ENCODE measurements at regions not wholly inside any gene's neighbourhood (a gene's known extent, or its start where the extent isn't known, plus 50 kb on each side); places are given as distances from the start of the nearest gene placed in this dataset.

GRCh38 chr2:2845806-2846315, 514.8 kb upstream of the MYT1L start:
- no peak for TF ChIP-seq CTCF (IDR thresholded peaks at IDR 0.05)
- ATAC-seq (ENCODE audit: low FRiP score) = no peak
- no peak for DNase-seq (ENCODE audit: low spot score)

- no peak for TF ChIP-seq CTCF (IDR thresholded peaks at IDR 0.05)
- no peak for DNase-seq (ENCODE audit: low spot score)
- ATAC-seq (ENCODE audit: low FRiP score) = no peak
These were observed 514.2 kb upstream of the MYT1L start for GRCh38 chr2:2845267-2845666.

- no peak for DNase-seq (ENCODE audit: low spot score)
These were observed 513.0 kb upstream of the MYT1L start for GRCh38 chr2:2843969-2844548.

GRCh38 chr2:2842466-2842865, 511.4 kb upstream of the MYT1L start:
- TF ChIP-seq CTCF (IDR thresholded peaks at IDR 0.05) = no peak
- no peak for ATAC-seq (ENCODE audit: low FRiP score)
- no peak for DNase-seq (ENCODE audit: low spot score)

More at GRCh38 chr2:2843969-2844548, 513.0 kb upstream of the MYT1L start:
- no peak for ATAC-seq (ENCODE audit: low FRiP score)
- TF ChIP-seq CTCF (IDR thresholded peaks at IDR 0.05) = no peak

GRCh38 chr2:2840681-2841300, 509.7 kb upstream of the MYT1L start:
- TF ChIP-seq CTCF (IDR thresholded peaks at IDR 0.05) = no peak
- ATAC-seq (ENCODE audit: low FRiP score) (no peak), DNase-seq (ENCODE audit: low spot score) (no peak)

- DNase-seq (ENCODE audit: low spot score) (no peak), ATAC-seq (ENCODE audit: low FRiP score) (no peak)
- no peak for TF ChIP-seq CTCF (IDR thresholded peaks at IDR 0.05)
These were observed 508.9 kb upstream of the MYT1L start for GRCh38 chr2:2839782-2840531.
